SK-N-SH treated with all-trans-retinoic acid at 6 μM for 48 hours (cell line): ENCODE measurements at regions not wholly inside any gene's neighbourhood (a gene's known extent, or its start where the extent isn't known, plus 50 kb on each side); places are given as distances from the start of the nearest gene placed in this dataset.

Experiments
- ATAC-seq: fragments of 200-7000 bp; cut with Tn5 transposase; 3 replicates; pipeline ENCODE4 v1.9.1; 2020; ENCODE audit warnings: mild to moderate bottlenecking, moderate library complexity
- BACH2 ChIP-seq: fragments of 250-450 bp; sonication (Bioruptor Pico); IDR thresholded peaks from 2 replicates; pipeline ENCODE4 v1.9.0; 2021; ENCODE audit warnings: mild to moderate bottlenecking, borderline replicate concordance
- CSDC2 ChIP-seq: fragments of 250-450 bp; sonication (Bioruptor Pico); IDR thresholded peaks from 2 replicates; pipeline ENCODE4 v1.5.0; 2020; ENCODE audit warnings: mild to moderate bottlenecking, moderate library complexity
- ISL1 ChIP-seq: fragments of 250-450 bp; sonication (Bioruptor Pico); IDR thresholded peaks from 2 replicates; pipeline ENCODE4 v2.1.2; 2022; ENCODE audit warnings: mild to moderate bottlenecking, moderate library complexity
- TOX ChIP-seq: fragments of 250-450 bp; sonication (Bioruptor Pico); IDR thresholded peaks from 2 replicates; pipeline ENCODE4 v1.8.0; 2021; ENCODE audit warnings: mild to moderate bottlenecking, moderate library complexity, borderline replicate concordance
- ZFP30 ChIP-seq: fragments of 450-650 bp; formaldehyde crosslinking; IDR thresholded peaks from 2 replicates; pipeline ENCODE4 v1.5.0; 2022; ENCODE audit warnings: mild to moderate bottlenecking, moderate library complexity
- ZNF565 ChIP-seq: fragments of 450-650 bp; formaldehyde crosslinking; conservative IDR thresholded peaks from 2 replicates; pipeline ENCODE4 v1.5.0; 2020; ENCODE audit warnings: low read depth, mild to moderate bottlenecking, moderate library complexity
- ZNF8 ChIP-seq: fragments of 450-650 bp; formaldehyde crosslinking; IDR thresholded peaks from 2 replicates; pipeline ENCODE4 v1.5.0; 2020; ENCODE audit warnings: mild to moderate bottlenecking, moderate library complexity
- TF ChIP-seq, protein P1 (sequence below): fragments of 250-450 bp; sonication (Bioruptor Pico); IDR thresholded peaks from 2 replicates; pipeline ENCODE4 v1.8.0; 2020; ENCODE audit warnings: mild to moderate bottlenecking, moderate library complexity, borderline replicate concordance
- TF ChIP-seq, protein P2 (sequence below): fragments of 250-450 bp; sonication (Bioruptor Pico); IDR thresholded peaks from 2 replicates; pipeline ENCODE4 v1.5.1; 2020; ENCODE audit warnings: low read depth, mild to moderate bottlenecking, moderate library complexity
- TF ChIP-seq, protein P3 (sequence below): fragments of 250-450 bp; sonication (Bioruptor Pico); IDR thresholded peaks from 2 replicates; pipeline ENCODE4 v1.8.0; 2021; ENCODE audit warnings: low read depth, mild to moderate bottlenecking, moderate library complexity, borderline replicate concordance

DNA sequence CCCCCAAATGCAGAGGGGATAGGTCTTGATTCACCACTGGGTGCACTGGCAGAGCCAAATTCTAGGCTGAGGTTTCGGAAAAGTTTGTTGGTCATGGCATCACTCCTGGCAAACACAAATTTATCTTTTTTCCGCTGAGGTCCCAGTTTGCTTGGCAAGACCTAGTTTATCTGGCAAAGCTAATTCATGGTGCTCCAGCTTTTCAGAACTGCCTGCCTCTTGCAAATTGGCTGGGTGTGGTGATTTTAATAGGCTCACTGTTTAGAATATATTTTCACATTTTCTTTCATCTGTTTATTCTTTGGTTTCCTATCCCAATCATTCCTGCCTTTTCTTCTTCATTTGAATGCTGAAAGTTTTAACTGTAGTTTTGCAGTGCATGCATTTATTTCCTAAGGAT, 50.5 kb upstream of the MAMDC2 start:
- no peak for TF ChIP-seq BACH2 (CRISPR knock-in tag)
- TF ChIP-seq ZFP30, result no peak
- TF ChIP-seq, protein P1, sequence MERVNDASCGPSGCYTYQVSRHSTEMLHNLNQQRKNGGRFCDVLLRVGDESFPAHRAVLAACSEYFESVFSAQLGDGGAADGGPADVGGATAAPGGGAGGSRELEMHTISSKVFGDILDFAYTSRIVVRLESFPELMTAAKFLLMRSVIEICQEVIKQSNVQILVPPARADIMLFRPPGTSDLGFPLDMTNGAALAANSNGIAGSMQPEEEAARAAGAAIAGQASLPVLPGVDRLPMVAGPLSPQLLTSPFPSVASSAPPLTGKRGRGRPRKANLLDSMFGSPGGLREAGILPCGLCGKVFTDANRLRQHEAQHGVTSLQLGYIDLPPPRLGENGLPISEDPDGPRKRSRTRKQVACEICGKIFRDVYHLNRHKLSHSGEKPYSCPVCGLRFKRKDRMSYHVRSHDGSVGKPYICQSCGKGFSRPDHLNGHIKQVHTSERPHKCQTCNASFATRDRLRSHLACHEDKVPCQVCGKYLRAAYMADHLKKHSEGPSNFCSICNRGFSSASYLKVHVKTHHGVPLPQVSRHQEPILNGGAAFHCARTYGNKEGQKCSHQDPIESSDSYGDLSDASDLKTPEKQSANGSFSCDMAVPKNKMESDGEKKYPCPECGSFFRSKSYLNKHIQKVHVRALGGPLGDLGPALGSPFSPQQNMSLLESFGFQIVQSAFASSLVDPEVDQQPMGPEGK, result no peak
- TF ChIP-seq, protein P2, sequence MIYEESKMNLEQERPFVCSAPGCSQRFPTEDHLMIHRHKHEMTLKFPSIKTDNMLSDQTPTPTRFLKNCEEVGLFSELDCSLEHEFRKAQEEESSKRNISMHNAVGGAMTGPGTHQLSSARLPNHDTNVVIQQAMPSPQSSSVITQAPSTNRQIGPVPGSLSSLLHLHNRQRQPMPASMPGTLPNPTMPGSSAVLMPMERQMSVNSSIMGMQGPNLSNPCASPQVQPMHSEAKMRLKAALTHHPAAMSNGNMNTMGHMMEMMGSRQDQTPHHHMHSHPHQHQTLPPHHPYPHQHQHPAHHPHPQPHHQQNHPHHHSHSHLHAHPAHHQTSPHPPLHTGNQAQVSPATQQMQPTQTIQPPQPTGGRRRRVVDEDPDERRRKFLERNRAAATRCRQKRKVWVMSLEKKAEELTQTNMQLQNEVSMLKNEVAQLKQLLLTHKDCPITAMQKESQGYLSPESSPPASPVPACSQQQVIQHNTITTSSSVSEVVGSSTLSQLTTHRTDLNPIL (CRISPR knock-in tag), result no peak
- TF ChIP-seq, protein P3, sequence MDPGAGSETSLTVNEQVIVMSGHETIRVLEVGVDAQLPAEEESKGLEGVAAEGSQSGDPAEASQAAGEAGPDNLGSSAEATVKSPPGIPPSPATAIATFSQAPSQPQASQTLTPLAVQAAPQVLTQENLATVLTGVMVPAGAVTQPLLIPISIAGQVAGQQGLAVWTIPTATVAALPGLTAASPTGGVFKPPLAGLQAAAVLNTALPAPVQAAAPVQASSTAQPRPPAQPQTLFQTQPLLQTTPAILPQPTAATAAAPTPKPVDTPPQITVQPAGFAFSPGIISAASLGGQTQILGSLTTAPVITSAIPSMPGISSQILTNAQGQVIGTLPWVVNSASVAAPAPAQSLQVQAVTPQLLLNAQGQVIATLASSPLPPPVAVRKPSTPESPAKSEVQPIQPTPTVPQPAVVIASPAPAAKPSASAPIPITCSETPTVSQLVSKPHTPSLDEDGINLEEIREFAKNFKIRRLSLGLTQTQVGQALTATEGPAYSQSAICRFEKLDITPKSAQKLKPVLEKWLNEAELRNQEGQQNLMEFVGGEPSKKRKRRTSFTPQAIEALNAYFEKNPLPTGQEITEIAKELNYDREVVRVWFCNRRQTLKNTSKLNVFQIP (CRISPR knock-in tag), result no peak
- TF ChIP-seq TOX (CRISPR knock-in tag), result no peak
- no peak for TF ChIP-seq CSDC2 (CRISPR knock-in tag)
- no peak for TF ChIP-seq ISL1 (CRISPR knock-in tag)
- no peak for TF ChIP-seq ZNF565 (CRISPR knock-in tag)
- TF ChIP-seq ZNF8 (CRISPR knock-in tag), result no peak
- no peak for ATAC-seq
